IMR-90 (cell line): ENCODE measurements at regions not wholly inside any gene's neighbourhood (a gene's known extent, or its start where the extent isn't known, plus 50 kb on each side); places are given as distances from the start of the nearest gene placed in this dataset.

Source experiments
- ATAC-seq: fragments of 200-7000 bp; cut with Tn5 transposase; 2 replicates; pipeline ENCODE4 v1.9.1; 2020; ENCODE audit warnings: low read depth, mild to moderate bottlenecking, moderate library complexity
- BruUV-seq: library from RNA; stranded (reverse); fragments of 400-500 nt; replicated peaks from 2 replicates; lab custom pipeline; 2021; lab: Mats Ljungman, UMichigan
- CTCF ChIA-PET: fragments of 300-600 bp; formaldehyde crosslinking; extraction: SDS; loops from one replicate; lab custom pipeline; 2021; ENCODE audit warnings: antibody characterized with exemption; lab: Yijun Ruan, JAX
- POLR2A ChIA-PET: fragments of 300-600 bp; sonication (Branson Sonifier 250); formaldehyde crosslinking; loops from one replicate; lab custom pipeline; 2022; ENCODE audit warnings: antibody characterized with exemption; ENCODE audit not compliant: unreplicated experiment; lab: Charles Lee
- DNase-seq: peaks from one replicate; pipeline ENCODE4 v3.0.0; 2013
- H2AFZ ChIP-seq: replicated peaks from 2 replicates; pipeline ENCODE3; 2013; ENCODE audit warnings: low read length, mild to moderate bottlenecking; ENCODE audit not compliant: poor library complexity
- H2AK5ac ChIP-seq: 2 replicates; pipeline ENCODE4 v1.6.1; 2013; ENCODE audit warnings: low read depth, low read length, inconsistent platforms
- H2AK9ac ChIP-seq: replicated peaks from 2 replicates; pipeline ENCODE3; 2013; ENCODE audit warnings: mild to moderate bottlenecking, low read depth, low read length, moderate library complexity; ENCODE audit not compliant: poor library complexity
- H2BK120ac ChIP-seq: 2 replicates; pipeline ENCODE4 v1.6.1; 2013; ENCODE audit warnings: low read depth, low read length, inconsistent platforms
- H2BK15ac ChIP-seq: 3 replicates; pipeline ENCODE4 v1.6.1; 2013; ENCODE audit warnings: low read depth, low read length, inconsistent platforms
- H2BK20ac ChIP-seq: 2 replicates; pipeline ENCODE4 v1.6.1; 2013; ENCODE audit warnings: low read depth, mild to moderate bottlenecking, inconsistent platforms, low read length, moderate library complexity
- H2BK5ac ChIP-seq: 2 replicates; pipeline ENCODE4 v1.6.1; 2013; ENCODE audit warnings: mild to moderate bottlenecking, low read depth, low read length, inconsistent platforms; ENCODE audit not compliant: poor library complexity, severe bottlenecking
- H3K14ac ChIP-seq: replicated peaks from 2 replicates; pipeline ENCODE4 v1.6.1; 2013; ENCODE audit warnings: low read depth, low read length, inconsistent platforms
- H3K18ac ChIP-seq: 2 replicates; pipeline ENCODE4 v1.6.1; 2013; ENCODE audit warnings: low read depth, low read length, control low read depth
- H3K23ac ChIP-seq: 2 replicates; pipeline ENCODE4 v1.6.1; 2013; ENCODE audit warnings: low read depth, low read length, inconsistent platforms
- H3K27ac ChIP-seq: 2 replicates; pipeline ENCODE4 v1.5.1; 2013; ENCODE audit warnings: mild to moderate bottlenecking, control low read depth, low read length; ENCODE audit not compliant: insufficient read depth
- H3K27me3 ChIP-seq: 2 replicates; pipeline ENCODE4 v1.6.1; 2013; ENCODE audit warnings: low read length; ENCODE audit not compliant: control insufficient read depth, insufficient read depth
- H3K36me3 ChIP-seq: 2 replicates; pipeline ENCODE4 v1.6.1; 2013; ENCODE audit warnings: low read length, mixed read lengths; ENCODE audit not compliant: control insufficient read depth, insufficient read depth
- H3K4ac ChIP-seq: 2 replicates; pipeline ENCODE4 v1.6.1; 2013; ENCODE audit warnings: low read depth, low read length, inconsistent platforms
- H3K4me1 ChIP-seq: 2 replicates; pipeline ENCODE4 v1.6.1; 2013; ENCODE audit warnings: low read length, mixed read lengths; ENCODE audit not compliant: control insufficient read depth, insufficient read depth
- H3K4me2 ChIP-seq: 2 replicates; pipeline ENCODE4 v1.6.1; 2013; ENCODE audit warnings: low read depth, mild to moderate bottlenecking, control low read depth, low read length, moderate library complexity
- H3K4me3 ChIP-seq: 2 replicates; pipeline ENCODE4 v1.5.1; 2013; ENCODE audit warnings: low read depth, mild to moderate bottlenecking, control low read depth, low read length, moderate library complexity; ENCODE audit not compliant: insufficient read depth
- H3K56ac ChIP-seq: 2 replicates; pipeline ENCODE4 v1.6.1; 2013; ENCODE audit warnings: low read length, inconsistent platforms; ENCODE audit not compliant: insufficient read depth; ENCODE audit errors: extremely low read depth
- H3K79me1 ChIP-seq, 2 experiments: 2 replicates each; pipeline ENCODE4 v1.6.1; 2013; ENCODE audit warnings: low read length in 2 of 2, inconsistent platforms in 1 of 2, low read depth in 1 of 2
- H3K9ac ChIP-seq: 2 replicates; pipeline ENCODE4 v1.6.1; 2013; ENCODE audit warnings: low read depth, low read length, control low read depth
- H3K9me1 ChIP-seq: 2 replicates; pipeline ENCODE4 v1.6.1; 2013; ENCODE audit warnings: low read length, inconsistent platforms; ENCODE audit not compliant: insufficient read depth
- H3K9me3 ChIP-seq: 2 replicates; pipeline ENCODE4 v1.6.1; 2013; ENCODE audit warnings: low read length; ENCODE audit not compliant: control insufficient read depth, insufficient read depth
- H4K20me1 ChIP-seq: 2 replicates; pipeline ENCODE4 v1.6.1; 2013; ENCODE audit warnings: low read length, inconsistent platforms; ENCODE audit not compliant: insufficient read depth
- H4K5ac ChIP-seq: 2 replicates; pipeline ENCODE4 v1.6.1; 2013; ENCODE audit warnings: mild to moderate bottlenecking, low read depth, low read length, control low read depth
- H4K8ac ChIP-seq, 2 experiments: 2 replicates each; pipeline ENCODE4 v1.6.1; 2013; ENCODE audit warnings: low read depth in 2 of 2, low read length in 2 of 2, control low read depth in 1 of 2, inconsistent platforms in 1 of 2
- H4K91ac ChIP-seq: 2 replicates; pipeline ENCODE4 v1.6.1; 2013; ENCODE audit warnings: low read depth, low read length, inconsistent platforms; ENCODE audit not compliant: insufficient read depth
- BHLHE40 ChIP-seq: fragments of 150-350 bp; IDR thresholded peaks from 2 replicates; pipeline ENCODE4 v1.6.1; 2016; ENCODE audit warnings: mild to moderate bottlenecking, low read depth, low read length
- CEBPB ChIP-seq: IDR thresholded peaks from 2 replicates; pipeline ENCODE4 v1.6.1; 2012; ENCODE audit warnings: low read depth, low read length, improper control_type of control experiment
- CHD1 ChIP-seq: IDR thresholded peaks from 2 replicates; pipeline ENCODE4 v1.6.1; 2012; ENCODE audit warnings: low read depth, low read length, improper control_type of control experiment
- FOS ChIP-seq: fragments of 150-350 bp; IDR thresholded peaks from 2 replicates; pipeline ENCODE4 v1.6.1; 2016; ENCODE audit warnings: low read depth, low read length
- MAFK ChIP-seq: IDR thresholded peaks from 2 replicates; pipeline ENCODE4 v1.6.1; 2012; ENCODE audit warnings: low read depth, low read length, improper control_type of control experiment
- MAZ ChIP-seq: IDR thresholded peaks from 2 replicates; pipeline ENCODE4 v1.6.1; 2012; ENCODE audit warnings: low read depth, mild to moderate bottlenecking, low read length, improper control_type of control experiment, moderate library complexity, borderline replicate concordance
- MXI1 ChIP-seq: IDR thresholded peaks from 2 replicates; pipeline ENCODE4 v1.6.1; 2012; ENCODE audit warnings: low read depth, mild to moderate bottlenecking, low read length, moderate library complexity, borderline replicate concordance
- NFE2L2 ChIP-seq: fragments of 150-350 bp; IDR thresholded peaks from 2 replicates; pipeline ENCODE4 v1.6.1; 2016; ENCODE audit warnings: low read depth, mild to moderate bottlenecking, low read length
- POLR2A ChIP-seq: IDR thresholded peaks from 2 replicates; pipeline ENCODE4 v1.6.1; 2012; ENCODE audit warnings: mild to moderate bottlenecking, low read depth, low read length
- RAD21 ChIP-seq: IDR thresholded peaks from 2 replicates; pipeline ENCODE4 v1.6.1; 2012; ENCODE audit warnings: low read length, improper control_type of control experiment
- RCOR1 ChIP-seq: IDR thresholded peaks from 2 replicates; pipeline ENCODE4 v1.6.1; 2012; ENCODE audit warnings: mild to moderate bottlenecking, low read length, improper control_type of control experiment; ENCODE audit not compliant: insufficient replicate concordance
- RFX5 ChIP-seq: IDR thresholded peaks from 2 replicates; pipeline ENCODE4 v1.8.0; 2012; ENCODE audit warnings: low read depth, mild to moderate bottlenecking, low read length, moderate library complexity
- SMC3 ChIP-seq: fragments of 150-350 bp; IDR thresholded peaks from 2 replicates; pipeline ENCODE4 v1.6.1; 2016; ENCODE audit warnings: low read depth, mild to moderate bottlenecking, antibody characterized with exemption, low read length, moderate library complexity
- USF2 ChIP-seq: fragments of 150-350 bp; IDR thresholded peaks from 2 replicates; pipeline ENCODE4 v1.6.1; 2017; ENCODE audit warnings: mild to moderate bottlenecking, antibody characterized with exemption, low read length, low read depth
- WGBS, 2 experiments: methylation state at CpG; one replicate each; pipeline versions ENCODE4 v1.1.5 to v1.1.7; 2013; ENCODE audit warnings: missing lambda C conversion rate in 2 of 2; ENCODE audit not compliant: insufficient read length in 1 of 2; ENCODE audit errors: extremely low coverage in 2 of 2; 5-methylcytosine and 5-hydroxymethylcytosine counted together
- dilution Hi-C: fragments of 300-500 bp; cut with HindIII; formaldehyde crosslinking; loops from one replicate; pipeline ENCODE4 v1.14.3; 2018; ENCODE audit warnings: low sequenced_read_pairs; ENCODE audit not compliant: unreplicated experiment
- in situ Hi-C: fragments of 300-500 bp; cut with MboI; formaldehyde crosslinking; loops from 3 replicates; pipeline ENCODE4 v1.14.3; 2019; ENCODE audit warnings: low sequenced_read_pairs, inconsistent platforms, mixed read lengths
- intact Hi-C: fragments of 100-400 bp; cut with micrococcal nuclease; formaldehyde crosslinking; loops from 2 replicates; pipeline ENCODE4 v1.10.0; 2022
- TF ChIP-seq, protein P1 (sequence below): conservative IDR thresholded peaks from 2 replicates; pipeline ENCODE4 v1.5.1; 2012; ENCODE audit warnings: mild to moderate bottlenecking, low read depth, low read length, improper control_type of control experiment
- TF ChIP-seq, protein P2 (sequence below): fragments of 150-350 bp; IDR thresholded peaks from 2 replicates; pipeline ENCODE4 v1.6.1; 2016; ENCODE audit warnings: low read depth, mild to moderate bottlenecking, low read length, moderate library complexity, borderline replicate concordance

DNA sequence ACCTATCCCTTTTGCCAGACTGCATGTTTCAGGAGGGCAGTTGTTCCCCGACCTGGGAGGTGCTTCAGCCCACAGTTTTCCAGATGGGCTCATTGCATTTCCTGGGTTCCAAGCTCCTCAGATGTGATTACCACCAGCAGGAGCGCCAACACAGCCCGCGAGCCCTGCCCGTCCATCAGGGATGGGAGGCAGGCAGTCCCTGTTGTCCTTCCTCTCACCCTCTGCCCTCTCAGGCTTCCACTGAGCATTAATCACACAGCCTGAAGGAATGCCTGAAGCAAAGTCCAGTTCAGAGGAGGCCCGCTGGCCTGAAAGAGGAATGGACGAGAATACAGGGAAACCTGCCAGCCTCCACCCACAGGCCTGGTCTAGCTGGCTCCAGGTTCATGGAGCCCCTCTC lies 256.3 kb upstream of the SDK2 start:
- intact Hi-C loops (no loop called here), dilution Hi-C loops (no loop called here), in situ Hi-C loops (no loop called here)
- Histone ChIP-seq H3K9me3 (peaks cover 44% of the 10 kb centered on the region), H2BK5ac (no peak overlapping the region), H3K9me1 (no peaks in the 10 kb centered on the region), H2BK15ac (no peak overlapping the region), H3K18ac (no peak overlapping the region), H3K79me1 (no peaks in the 10 kb centered on the region), H3K27me3 (no peaks in the 10 kb centered on the region), H4K91ac (no peak overlapping the region), H3K4me3 (no peak overlapping the region), H4K8ac (no peak overlapping the region), H2AK5ac (no peak overlapping the region), H3K4me1 (no peaks in the 10 kb centered on the region), H2BK20ac (no peak overlapping the region), H3K23ac (no peak overlapping the region), H3K4me2 (no peak overlapping the region), H3K36me3 (no peaks in the 10 kb centered on the region), H2BK120ac (no peak overlapping the region), H4K20me1 (no peaks in the 10 kb centered on the region), H3K27ac (no peak overlapping the region), H4K5ac (no peak overlapping the region), H3K4ac (no peak overlapping the region), H2AK9ac (no peak overlapping the region), H3K9ac (no peak overlapping the region), H3K14ac (no peak overlapping the region), H2AFZ (no peak overlapping the region), H3K56ac (no peak overlapping the region)
- 25% methylated on average over 1 of the region's 7 CpGs; no CpG with 5 or more reads in 1 of the 2 experiments for WGBS, 2 experiments
- TF ChIP-seq CHD1 (no peak), SMC3 (no peak), CEBPB (no peak), NFE2L2 (no peak), BHLHE40 (no peak), RFX5 (no peak), MXI1 (no peak), POLR2A (no peak), MAFK (no peak), RCOR1 (no peak), MAZ (no peak), USF2 (no peak), RAD21 (no peak), FOS (no peak)
- TF ChIP-seq, protein P1, sequence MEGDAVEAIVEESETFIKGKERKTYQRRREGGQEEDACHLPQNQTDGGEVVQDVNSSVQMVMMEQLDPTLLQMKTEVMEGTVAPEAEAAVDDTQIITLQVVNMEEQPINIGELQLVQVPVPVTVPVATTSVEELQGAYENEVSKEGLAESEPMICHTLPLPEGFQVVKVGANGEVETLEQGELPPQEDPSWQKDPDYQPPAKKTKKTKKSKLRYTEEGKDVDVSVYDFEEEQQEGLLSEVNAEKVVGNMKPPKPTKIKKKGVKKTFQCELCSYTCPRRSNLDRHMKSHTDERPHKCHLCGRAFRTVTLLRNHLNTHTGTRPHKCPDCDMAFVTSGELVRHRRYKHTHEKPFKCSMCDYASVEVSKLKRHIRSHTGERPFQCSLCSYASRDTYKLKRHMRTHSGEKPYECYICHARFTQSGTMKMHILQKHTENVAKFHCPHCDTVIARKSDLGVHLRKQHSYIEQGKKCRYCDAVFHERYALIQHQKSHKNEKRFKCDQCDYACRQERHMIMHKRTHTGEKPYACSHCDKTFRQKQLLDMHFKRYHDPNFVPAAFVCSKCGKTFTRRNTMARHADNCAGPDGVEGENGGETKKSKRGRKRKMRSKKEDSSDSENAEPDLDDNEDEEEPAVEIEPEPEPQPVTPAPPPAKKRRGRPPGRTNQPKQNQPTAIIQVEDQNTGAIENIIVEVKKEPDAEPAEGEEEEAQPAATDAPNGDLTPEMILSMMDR: no peak
- TF ChIP-seq, protein P2, sequence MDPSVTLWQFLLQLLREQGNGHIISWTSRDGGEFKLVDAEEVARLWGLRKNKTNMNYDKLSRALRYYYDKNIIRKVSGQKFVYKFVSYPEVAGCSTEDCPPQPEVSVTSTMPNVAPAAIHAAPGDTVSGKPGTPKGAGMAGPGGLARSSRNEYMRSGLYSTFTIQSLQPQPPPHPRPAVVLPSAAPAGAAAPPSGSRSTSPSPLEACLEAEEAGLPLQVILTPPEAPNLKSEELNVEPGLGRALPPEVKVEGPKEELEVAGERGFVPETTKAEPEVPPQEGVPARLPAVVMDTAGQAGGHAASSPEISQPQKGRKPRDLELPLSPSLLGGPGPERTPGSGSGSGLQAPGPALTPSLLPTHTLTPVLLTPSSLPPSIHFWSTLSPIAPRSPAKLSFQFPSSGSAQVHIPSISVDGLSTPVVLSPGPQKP: no peak
- POLR2A ChIA-PET: no interaction called here
- DNase-seq (no peak), ATAC-seq (no peak)
- no TSS peak for BruUV-seq
- CTCF ChIA-PET: interaction anchor here (0.6 kb wide), 1 partner anchor 292 kb away, joined by 3 read pairs; no protein-coding TSS in a partner anchor
